HPDE6-E6E7 (cell line): ENCODE measurements at regions not wholly inside any gene's neighbourhood (a gene's known extent, or its start where the extent isn't known, plus 50 kb on each side); places are given as distances from the start of the nearest gene placed in this dataset.

Experiments used
- DNase-seq: peaks from one replicate; pipeline ENCODE4 v3.0.0; 2011; ENCODE audit warnings: missing footprints; ENCODE audit errors: extremely low spot score

DNA sequence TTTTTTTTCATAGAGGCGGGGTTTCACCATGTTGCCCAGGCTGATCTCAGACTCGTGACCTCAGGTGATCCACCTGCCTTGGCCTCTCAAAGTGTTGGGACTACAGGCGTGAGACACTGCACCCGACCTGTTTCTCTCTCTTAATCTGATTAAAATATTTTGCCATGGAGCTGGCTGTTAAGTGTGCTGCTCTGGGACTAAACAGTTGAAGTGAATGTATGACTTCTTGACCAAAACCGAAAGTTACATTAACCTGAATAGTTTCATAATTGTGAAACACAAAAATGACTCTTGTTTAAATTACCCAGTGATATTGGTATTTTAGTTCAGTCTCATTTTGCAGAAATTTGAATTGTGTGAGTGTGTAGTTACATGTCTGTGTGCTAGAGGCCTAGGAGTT is 2548.6 kb downstream of the PCDH7 start:
- DNase-seq: no peak

DNA sequence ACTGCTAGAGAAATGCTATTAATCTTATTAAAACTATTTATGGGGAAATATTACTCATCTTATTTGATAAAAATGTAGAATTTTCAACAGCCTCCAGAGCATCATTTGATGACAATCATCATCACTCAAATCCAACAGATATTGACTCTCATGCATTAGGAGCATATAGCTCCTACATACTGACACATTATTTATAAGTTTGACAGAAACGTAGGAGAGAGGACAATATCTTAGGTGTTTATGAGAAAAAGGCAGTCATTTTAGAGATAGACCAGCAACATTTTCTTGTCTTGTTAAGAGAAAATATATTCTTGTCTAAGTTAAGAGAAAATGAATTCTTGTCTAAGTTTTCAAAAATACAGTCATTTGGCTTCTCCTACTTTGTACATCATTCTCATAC is 2550.2 kb downstream of the PCDH7 start:
- no peak for DNase-seq

DNA sequence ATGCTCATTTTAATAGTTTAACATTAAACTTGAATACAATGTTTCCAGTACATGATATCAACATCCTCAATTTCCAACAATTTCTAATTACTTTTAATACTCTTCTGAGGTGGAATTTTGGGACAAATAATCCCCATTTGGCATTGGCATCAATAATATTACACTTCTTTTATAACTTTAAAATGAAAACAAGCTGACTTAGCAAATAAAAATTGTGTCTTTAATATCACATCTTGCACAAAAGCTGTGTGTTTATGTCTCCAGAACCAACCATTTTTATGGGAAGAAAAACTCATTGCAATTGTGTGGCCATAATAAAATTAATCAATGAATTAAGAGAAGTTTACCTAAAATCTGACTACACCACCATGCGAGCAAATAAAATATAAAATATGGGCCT is 2552.6 kb downstream of the PCDH7 start:
- no peak for DNase-seq

DNA sequence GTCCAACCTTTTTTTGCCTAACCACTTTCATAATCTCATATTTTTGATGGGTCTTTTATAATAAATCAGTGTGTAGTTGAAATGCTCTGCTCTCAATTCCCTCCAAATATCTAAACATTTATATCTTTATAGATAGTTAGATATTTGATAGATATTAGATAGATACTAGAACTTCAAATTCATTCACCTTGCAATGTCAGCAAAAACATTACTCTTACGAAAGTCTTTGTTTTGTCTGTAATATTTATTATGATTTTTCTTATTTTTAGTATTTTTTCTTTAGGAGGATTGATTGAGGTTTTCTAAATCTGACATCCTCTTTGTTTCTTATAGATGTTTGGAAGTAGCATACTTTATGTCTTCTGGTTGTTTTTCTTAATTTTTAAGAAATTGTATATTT is 2563.6 kb downstream of the PCDH7 start:
- DNase-seq: no peak

DNA sequence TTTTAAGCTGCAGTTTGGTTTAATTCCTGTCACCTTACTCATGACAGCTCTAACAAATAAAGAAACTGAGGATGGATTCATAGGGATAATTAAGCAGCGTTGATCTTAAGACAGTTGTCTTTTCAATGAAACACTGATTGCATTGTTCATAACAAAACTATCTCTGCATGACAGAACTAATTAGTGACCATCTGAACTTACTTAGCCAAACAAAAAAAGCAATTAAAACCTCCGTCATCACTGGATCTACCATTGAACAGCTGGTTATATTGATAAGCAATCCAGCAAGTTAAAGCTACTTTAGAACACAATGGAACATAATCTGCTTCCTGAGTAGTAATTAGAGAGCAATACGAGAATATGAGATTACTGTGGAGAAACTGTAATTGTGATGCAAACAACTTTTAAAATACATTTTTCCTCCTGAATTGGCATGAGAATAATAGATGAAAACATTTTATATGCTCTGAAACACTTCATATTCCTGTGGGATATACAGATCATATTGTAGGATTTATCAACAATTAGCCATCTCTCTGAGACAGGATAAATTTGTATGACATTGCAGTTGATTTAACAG is 2576.8 kb downstream of the PCDH7 start:
- DNase-seq: no peak

DNA sequence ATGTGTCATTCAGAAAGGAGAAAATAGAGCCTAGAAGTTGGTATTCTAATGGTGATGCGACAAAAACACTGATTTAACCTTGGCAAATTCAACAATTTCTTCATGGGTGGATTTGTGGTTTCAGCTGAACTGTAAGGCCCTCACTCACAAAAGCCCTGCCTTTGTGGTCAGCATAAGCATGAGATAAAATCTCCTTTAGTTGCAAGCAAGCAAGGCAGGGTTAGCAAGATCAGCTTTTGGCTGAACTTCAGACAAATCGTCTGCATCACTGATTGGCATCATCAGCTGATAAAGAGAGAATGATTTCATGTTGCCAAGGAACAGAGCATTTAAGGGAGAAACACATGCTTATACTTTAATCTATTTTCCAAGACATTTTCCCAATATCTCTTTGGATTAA is 2582.2 kb downstream of the PCDH7 start:
- DNase-seq: no peak

DNA sequence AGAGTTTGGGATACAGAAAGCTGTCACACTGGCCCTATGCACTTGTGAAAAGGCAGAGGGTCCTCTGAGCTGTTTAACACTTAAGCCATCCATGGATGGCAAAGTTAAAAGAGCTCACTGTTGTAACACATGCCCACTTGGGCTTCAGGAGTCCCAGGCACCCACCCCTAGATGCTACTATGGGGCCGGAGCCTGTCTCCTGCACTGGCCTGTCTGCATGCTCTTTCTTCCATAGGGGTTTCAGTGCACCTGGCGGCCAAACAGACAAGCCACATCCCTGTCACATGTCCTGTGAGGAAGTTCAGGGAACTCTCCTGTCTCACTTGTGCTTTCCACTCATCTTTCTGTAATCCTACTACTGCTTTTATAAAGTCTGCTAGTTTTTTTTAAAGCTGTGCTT is 2586.0 kb downstream of the PCDH7 start:
- no peak for DNase-seq

DNA sequence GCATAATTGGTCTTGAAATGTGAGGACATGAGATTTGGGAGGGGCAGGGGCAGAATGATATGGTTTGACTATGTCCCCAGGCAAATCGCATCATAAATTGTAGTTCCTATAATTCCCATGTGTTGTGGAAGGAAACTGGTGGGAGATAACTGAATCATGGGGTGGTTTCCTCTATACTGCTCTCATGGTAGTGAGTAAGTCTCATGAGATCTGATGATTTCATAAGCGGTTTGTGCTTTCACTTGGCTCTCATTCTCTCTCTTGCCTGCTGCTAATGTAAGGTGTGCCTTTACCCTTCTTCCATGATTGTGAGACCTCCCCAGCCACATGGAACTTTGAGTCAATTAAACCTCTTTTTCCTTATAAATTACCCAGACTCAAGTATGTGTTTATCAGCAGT is 2595.9 kb downstream of the PCDH7 start:
- no peak for DNase-seq

DNA sequence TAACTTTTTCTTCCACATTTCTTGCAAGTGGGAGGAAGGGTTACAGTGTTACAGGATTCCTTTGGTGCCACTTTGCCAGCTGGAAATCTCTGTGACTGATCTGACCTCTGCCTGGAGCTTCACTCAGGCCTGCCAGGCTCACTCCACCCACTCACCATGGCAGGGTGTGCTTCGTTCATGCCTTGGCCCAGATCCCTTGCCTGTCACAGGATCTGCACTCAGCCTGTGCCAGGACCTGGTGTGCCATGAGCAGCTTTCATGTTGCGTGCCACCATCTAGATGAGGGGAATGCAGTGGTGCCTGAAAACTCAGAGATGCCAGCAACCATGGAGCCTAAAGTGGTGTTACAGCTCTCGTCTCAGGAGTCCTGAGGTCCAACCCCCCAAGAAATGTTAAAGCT is 2596.4 kb downstream of the PCDH7 start:
- DNase-seq: no peak

DNA sequence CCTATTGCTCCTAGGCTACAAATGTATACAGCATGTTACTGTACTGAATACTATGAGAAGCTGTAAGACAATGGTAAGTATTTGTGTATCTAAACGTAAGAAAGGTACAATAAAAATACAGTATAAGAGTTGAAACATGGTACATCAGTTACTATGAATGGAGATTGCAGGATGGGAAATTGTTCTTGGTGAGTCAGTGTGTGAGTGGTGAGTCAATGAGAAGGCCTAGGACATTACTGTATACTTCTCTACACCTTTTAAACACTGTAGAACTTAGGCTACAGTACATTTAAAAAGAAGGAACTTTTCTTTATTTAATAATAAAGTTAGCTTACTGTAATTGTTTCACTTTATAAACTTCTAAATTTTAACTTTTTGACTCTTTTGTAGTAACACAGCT is 2603.2 kb downstream of the PCDH7 start:
- no peak for DNase-seq

DNA sequence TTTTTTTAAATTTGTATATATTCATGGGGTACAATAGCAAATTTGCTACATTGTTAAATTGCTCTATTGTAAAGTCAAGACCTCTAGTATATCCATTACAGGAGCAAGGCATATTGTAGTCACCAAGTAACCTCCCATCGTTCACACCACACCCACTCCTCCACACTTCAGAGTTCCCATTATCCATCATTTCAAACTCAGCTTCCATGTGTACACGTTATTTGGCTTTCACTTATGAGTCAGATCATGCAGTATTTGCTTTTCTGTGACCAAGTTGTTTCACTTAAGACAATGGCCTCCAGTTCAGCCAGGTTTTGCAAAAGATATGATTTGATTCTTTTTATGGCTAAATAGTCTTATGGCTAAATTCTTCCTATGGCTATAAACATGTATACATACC is 2614.2 kb downstream of the PCDH7 start:
- DNase-seq: no peak

DNA sequence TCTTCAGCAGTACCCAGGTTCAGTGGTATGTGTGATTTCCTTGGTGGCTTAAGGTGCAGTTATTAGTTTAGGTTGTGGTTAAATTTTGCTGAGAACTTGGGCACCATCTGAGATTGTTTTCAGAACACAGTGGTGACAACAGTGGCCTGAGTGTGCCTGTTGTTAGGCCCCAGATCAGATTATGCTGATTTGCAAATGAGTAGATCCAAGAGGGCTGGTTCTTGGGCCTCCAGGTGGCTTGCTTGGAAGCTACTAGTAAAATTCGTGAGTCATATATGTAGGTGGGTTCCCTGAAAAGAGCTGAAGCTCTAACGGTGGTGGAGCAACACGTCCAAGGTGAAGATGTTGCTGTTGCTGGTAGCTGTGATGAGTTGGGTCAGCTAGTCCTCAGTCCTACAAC is 2619.6 kb downstream of the PCDH7 start:
- no peak for DNase-seq

DNA sequence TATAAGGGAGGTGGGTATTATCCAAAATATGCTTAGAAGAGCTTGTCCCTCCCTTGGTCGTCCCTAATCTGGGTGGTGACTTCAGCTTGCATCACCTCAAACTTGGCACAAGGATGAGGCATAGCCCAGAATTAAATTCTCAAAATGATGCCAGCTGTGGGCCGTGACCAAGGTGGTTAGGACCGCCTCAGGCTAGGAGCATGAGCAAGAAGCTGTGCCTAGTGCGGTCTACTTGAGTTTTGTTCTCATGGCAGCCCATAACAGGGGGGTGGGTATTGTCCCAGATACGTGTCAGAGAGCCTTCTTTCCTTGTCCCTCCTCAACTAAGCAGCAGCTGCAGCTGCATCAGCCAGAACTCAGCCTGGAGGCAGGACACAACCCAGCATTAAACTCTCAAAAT is 2620.0 kb downstream of the PCDH7 start:
- DNase-seq: no peak

DNA sequence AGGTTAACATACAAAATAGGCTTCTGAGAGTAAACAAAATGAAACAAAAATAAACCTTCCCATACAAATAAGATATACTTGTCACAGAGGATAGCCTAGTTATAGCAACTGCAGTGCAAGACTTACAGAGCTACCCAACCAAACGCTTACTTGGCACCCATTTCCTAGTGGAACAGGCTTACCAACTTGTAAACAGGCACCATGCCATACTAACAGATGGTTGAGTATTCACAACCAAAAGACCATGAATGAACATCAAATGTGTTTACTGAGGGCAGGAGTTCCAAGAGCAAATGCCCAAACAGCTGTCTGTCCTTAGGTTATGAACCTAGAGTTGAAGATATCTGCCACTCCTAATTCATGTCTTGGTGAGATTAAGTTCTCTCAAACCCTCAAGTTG is 2629.2 kb downstream of the PCDH7 start:
- DNase-seq: no peak

DNA sequence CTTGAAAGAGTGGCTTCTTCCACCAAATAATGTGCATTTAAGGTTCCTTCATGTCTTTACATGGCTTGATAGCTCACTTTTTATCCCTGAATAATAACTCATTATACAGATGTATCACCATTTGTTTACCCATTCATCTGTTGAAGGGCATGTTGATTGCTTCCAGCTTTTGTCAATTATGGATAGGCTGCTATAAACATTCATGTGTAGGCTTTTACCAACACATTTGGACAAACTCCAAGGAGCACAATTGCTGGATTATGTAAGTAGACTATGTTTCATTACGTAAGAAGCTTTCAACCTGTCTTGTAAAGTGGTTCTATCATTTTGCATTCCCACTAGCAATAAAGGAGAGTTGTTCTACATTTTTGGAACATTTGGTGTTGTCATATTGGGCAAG is 2637.0 kb downstream of the PCDH7 start:
- DNase-seq: no peak

DNA sequence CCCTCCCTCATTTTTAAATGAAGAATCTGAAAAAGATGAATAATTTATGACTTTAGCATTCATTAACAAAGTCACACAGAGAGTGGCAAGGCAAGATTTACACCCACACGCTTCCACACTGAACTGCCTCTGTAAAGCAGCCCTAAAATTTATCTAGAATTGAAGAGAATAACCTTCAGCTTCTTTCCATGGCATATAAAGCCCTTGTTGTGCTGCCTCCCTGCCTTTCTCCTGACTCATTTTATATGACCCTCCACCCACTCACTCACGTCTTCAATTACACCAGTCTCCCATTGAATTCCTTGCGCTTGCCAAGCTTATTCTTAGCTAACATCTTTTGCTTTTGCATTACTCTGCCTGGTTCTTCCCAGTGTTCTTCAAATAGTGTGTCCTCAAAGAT is 2649.3 kb downstream of the PCDH7 start:
- DNase-seq: no peak

DNA sequence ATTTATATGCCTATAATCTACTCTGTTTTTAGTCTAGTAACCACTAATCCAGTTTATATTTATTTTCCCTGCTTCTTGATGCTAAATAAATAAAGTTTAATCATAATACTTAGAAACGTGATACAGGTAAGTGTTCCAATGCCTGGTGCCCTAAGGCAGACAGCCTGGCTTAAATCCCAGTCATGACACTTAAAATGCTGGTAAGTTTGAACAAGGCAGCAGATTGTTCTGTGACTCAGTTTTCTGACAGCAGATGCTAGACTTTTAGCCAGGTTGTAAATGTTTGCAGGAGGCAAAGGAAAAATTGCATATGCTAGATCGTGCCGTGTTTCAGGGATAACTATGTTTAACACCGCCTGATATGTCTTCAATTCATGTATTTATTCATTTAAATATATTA is 2661.6 kb downstream of the PCDH7 start:
- DNase-seq: peak; percentile 19

DNA sequence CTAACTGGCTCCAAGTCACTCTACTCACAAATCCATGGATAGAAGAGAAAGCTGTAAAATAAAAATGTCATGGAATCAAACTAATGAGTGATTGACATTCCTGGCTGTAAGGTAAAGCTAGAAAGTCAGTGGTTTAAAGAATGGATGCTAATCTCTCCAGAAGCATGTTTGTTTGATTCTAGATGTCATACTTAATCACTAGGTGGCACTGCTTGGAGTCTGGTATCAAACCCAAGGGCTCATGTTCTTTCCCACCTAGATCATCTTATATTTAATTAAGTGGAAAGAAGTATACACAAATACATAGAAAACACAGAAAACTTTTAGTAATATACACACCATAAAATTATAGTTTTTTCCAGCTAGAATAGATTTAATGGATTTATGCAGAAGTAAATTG is 2666.6 kb downstream of the PCDH7 start:
- DNase-seq: no peak

DNA sequence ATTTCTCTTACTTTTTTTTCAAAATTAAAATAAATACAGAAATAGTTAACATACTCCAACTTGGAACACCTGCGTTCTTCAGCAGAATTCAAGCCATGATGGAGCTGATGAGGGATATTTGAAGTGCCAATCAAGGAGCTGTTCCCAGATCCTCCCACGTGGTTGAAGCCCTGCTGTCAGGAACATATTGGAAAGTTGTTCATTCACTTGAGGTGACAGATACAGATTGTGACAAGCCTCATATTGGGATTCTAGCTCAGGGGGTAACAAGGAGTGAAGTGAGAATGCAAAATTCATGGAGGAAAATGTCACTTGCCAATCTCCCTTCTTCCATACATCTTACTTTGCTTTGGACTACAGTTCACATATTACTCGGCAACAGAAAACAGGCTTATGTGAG is 2670.8 kb downstream of the PCDH7 start:
- DNase-seq: no peak

DNA sequence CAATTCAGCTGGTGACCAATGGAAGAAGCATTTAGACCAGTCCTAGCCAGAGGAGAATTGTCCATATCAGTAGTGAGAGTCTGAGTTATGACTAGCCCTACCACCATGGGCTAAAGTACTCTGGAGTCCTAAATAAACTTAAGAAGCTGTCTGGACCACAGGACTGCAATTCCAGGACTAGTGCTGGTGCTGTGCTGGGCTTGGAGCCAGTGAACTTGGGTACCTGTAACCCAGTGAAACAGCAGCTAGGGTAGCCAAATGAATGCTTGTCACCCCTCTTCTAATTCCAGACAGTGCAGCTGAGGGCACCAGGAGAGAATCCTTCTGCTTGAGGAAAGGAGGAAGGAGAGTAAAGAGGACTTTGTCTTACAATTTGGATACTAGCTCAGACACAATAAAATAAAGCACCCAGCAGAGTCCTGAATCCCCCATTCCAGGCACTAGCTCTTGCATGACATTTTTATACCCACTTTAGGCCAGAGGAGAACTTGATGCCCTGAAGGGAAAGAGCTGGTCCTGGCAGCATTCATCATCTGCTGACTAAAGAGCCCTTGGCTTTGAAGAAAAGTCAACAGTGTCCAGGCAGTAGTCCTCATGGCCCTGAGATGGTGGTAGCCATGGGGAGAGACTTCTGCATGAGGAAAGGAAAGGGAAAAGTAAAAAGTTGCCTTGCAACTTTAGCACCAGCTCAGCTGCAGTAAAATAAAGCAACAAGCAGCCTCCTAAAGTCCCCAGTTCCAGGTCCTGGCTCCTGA is 2675.7 kb downstream of the PCDH7 start:
- DNase-seq: no peak

DNA sequence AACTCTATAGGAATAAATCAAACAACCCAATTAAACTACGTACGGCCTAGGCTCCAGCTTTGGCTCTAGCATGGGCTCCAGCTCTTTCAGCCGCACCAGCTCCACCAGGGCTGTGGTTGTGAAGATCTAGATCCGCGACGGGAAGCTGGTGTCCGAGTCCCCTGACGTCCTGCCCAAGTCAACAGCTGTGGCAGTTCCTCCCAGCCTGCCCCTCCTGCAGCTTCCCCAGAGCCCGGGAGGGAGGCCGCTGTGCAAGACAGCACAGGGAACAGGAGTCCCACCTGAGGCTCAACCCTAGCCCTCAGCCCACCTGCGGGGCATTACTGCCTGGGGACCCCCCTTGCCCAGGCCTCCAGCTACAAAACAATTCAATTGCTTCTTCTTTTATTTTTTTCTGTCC is 2680.3 kb downstream of the PCDH7 start:
- DNase-seq: no peak

DNA sequence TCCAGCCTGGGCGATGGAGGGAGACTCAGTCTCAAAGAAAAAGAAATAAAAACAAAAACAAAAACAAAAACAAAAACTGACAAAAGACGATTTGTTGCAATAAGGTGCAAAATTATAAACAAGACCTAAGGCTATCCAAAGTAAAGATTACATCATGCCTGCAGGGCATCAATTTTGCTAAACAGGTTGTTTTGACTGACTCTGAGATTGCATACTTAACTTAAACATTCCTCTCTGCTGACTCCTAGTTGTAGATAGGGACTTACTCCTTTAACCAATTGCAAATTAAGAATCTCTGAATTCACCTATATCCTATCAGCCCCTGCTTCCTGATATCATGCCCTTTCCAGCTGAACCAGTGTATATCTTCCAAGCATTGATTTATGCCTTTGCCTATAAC is 2687.3 kb downstream of the PCDH7 start:
- no peak for DNase-seq

DNA sequence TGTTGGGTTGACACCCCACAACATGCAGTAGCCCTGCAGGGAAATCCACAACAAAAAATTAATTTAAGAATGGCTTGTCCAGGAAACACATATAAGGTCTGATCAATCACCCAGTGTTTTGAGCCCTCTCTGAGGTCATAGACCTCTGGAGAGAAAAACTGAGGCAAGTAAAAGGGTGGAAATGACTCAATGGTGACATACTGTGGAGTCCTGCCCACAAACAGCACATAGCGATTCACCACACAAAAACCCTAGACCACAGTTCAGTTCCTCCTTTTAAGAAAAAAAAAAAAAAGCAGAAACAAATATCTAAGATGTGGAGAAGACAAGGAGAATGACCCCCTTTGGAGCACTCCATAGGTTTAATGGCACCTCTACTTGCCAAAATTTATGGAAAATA is 2691.0 kb downstream of the PCDH7 start:
- DNase-seq: no peak

DNA sequence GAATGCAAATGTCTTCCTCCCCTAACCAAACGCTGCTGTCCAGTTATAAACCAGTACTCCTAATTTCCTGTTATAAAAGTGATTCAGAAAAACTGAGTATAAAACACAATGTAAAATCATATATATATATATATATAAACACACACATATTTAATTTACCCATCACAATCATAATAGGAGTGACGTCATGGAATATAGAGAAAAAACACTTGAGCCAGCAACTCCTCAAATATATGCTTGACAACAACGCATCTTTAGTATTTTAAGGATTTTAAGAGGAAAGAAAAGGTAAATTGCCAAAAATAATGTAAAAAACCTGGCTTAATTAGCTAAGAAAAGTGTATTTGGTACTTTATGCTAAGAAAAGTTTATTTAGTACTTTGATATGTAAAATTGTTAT is 2701.7 kb downstream of the PCDH7 start:
- no peak for DNase-seq
